WTC11 (cell line): ENCODE measurements at regions not wholly inside any gene's neighbourhood (a gene's known extent, or its start where the extent isn't known, plus 50 kb on each side); places are given as distances from the start of the nearest gene placed in this dataset.

Experiments
- ATAC-seq: fragments of 200-7000 bp; cut with Tn5 transposase; 2 replicates; pipeline ENCODE4 v1.10.0; 2021; ENCODE audit warnings: mild to moderate bottlenecking, moderate library complexity
- CTCF ChIA-PET: fragments of 300-600 bp; sonication (Branson Sonifier 250); formaldehyde crosslinking; loops from one replicate; lab custom pipeline; 2021; ENCODE audit warnings: antibody characterized with exemption; lab: Charles Lee
- POLR2A ChIA-PET: fragments of 350-600 bp; sonication (Branson Sonifier 250); formaldehyde crosslinking; loops from one replicate; lab custom pipeline; 2021; ENCODE audit warnings: antibody characterized with exemption; lab: Charles Lee
- DNase-seq: peaks from one replicate; pipeline ENCODE4 v3.0.0; 2021; ENCODE audit warnings: low spot score
- H3K27ac Mint-ChIP-seq: 2 replicates; pipeline ENCODE4 v1.8.0; 2021; ENCODE audit warnings: mixed read lengths
- H3K27me3 Mint-ChIP-seq: 2 replicates; pipeline ENCODE4 v1.8.0; 2021; ENCODE audit warnings: low read depth, mild to moderate bottlenecking, moderate library complexity, mixed read lengths
- H3K36me3 Mint-ChIP-seq: 2 replicates; pipeline ENCODE4 v1.8.0; 2021; ENCODE audit warnings: mixed read lengths
- H3K4me1 Mint-ChIP-seq: 2 replicates; pipeline ENCODE4 v1.8.0; 2022; ENCODE audit warnings: mixed read lengths
- H3K4me3 Mint-ChIP-seq: 2 replicates; pipeline ENCODE4 v1.8.0; 2021; ENCODE audit warnings: mild to moderate bottlenecking, moderate library complexity, mixed read lengths
- H3K9me3 Mint-ChIP-seq: 2 replicates; pipeline ENCODE4 v1.8.0; 2021; ENCODE audit warnings: mixed read lengths
- FOXP1 ChIP-seq: sonication (generic); formaldehyde crosslinking; IDR thresholded peaks from 2 replicates; pipeline ENCODE4 v1.8.0; 2022; ENCODE audit warnings: missing genetic modification reagents, mild to moderate bottlenecking, moderate library complexity, borderline replicate concordance
- JAZF1 ChIP-seq: fragments of 250-450 bp; sonication (Bioruptor Pico); IDR thresholded peaks from 2 replicates; pipeline ENCODE4 v1.9.0; 2021; ENCODE audit warnings: moderate library complexity, mild to moderate bottlenecking, inconsistent platforms
- KAT7 ChIP-seq: sonication (generic); formaldehyde crosslinking; IDR thresholded peaks from 2 replicates; pipeline ENCODE4 v1.8.1; 2023; ENCODE audit warnings: missing genetic modification reagents, mild to moderate bottlenecking, borderline replicate concordance
- MYBL2 ChIP-seq: sonication (generic); formaldehyde crosslinking; IDR thresholded peaks from 2 replicates; pipeline ENCODE4 v1.8.1; 2023; ENCODE audit warnings: mild to moderate bottlenecking, moderate library complexity, missing genetic modification reagents
- NFYB ChIP-seq: sonication (generic); formaldehyde crosslinking; conservative IDR thresholded peaks from 2 replicates; pipeline ENCODE4 v1.8.0; 2022; ENCODE audit warnings: low read depth, missing genetic modification reagents
- NR3C1 ChIP-seq: sonication (generic); formaldehyde crosslinking; conservative IDR thresholded peaks from 2 replicates; pipeline ENCODE4 v1.8.1; 2023; ENCODE audit warnings: low read depth, mild to moderate bottlenecking, missing genetic modification reagents
- ZNF219 ChIP-seq: sonication (generic); formaldehyde crosslinking; IDR thresholded peaks from 2 replicates; pipeline ENCODE4 v1.8.0; 2023; ENCODE audit warnings: missing genetic modification reagents, mild to moderate bottlenecking, borderline replicate concordance
- ZNF263 ChIP-seq: sonication (generic); formaldehyde crosslinking; IDR thresholded peaks from 2 replicates; pipeline ENCODE4 v1.8.1; 2022; ENCODE audit warnings: low read depth, mild to moderate bottlenecking, moderate library complexity, missing genetic modification reagents
- ZNF416 ChIP-seq: fragments of 250-450 bp; sonication (Bioruptor Pico); IDR thresholded peaks from 2 replicates; pipeline ENCODE4 v1.9.0; 2021; ENCODE audit warnings: mild to moderate bottlenecking, inconsistent platforms
- TF ChIP-seq, protein P1 (sequence below): sonication (generic); formaldehyde crosslinking; IDR thresholded peaks from 2 replicates; pipeline ENCODE4 v1.8.1; 2023; ENCODE audit warnings: mild to moderate bottlenecking, missing genetic modification reagents
- TF ChIP-seq, protein P2 (sequence below): fragments of 250-450 bp; sonication (Bioruptor Pico); conservative IDR thresholded peaks from 2 replicates; pipeline ENCODE4 v1.9.0; 2021; ENCODE audit warnings: mild to moderate bottlenecking
- TF ChIP-seq, protein P3 (sequence below): fragments of 250-450 bp; sonication (Bioruptor Pico); IDR thresholded peaks from 2 replicates; pipeline ENCODE4 v1.8.0; 2021; ENCODE audit warnings: mild to moderate bottlenecking
- TF ChIP-seq, protein P4 (sequence below): sonication (generic); formaldehyde crosslinking; IDR thresholded peaks from 2 replicates; pipeline ENCODE4 v1.8.1; 2022; ENCODE audit warnings: mild to moderate bottlenecking, moderate library complexity, missing genetic modification reagents
- TF ChIP-seq, protein P5 (sequence below): sonication (generic); formaldehyde crosslinking; IDR thresholded peaks from 2 replicates; pipeline ENCODE4 v1.8.1; 2022; ENCODE audit warnings: mild to moderate bottlenecking, missing genetic modification reagents, moderate library complexity, borderline replicate concordance
- TF ChIP-seq, protein P6 (sequence below): sonication (generic); formaldehyde crosslinking; IDR thresholded peaks from 2 replicates; pipeline ENCODE4 v1.8.1; 2022; ENCODE audit warnings: low read depth, mild to moderate bottlenecking, moderate library complexity, missing genetic modification reagents, borderline replicate concordance

DNA sequence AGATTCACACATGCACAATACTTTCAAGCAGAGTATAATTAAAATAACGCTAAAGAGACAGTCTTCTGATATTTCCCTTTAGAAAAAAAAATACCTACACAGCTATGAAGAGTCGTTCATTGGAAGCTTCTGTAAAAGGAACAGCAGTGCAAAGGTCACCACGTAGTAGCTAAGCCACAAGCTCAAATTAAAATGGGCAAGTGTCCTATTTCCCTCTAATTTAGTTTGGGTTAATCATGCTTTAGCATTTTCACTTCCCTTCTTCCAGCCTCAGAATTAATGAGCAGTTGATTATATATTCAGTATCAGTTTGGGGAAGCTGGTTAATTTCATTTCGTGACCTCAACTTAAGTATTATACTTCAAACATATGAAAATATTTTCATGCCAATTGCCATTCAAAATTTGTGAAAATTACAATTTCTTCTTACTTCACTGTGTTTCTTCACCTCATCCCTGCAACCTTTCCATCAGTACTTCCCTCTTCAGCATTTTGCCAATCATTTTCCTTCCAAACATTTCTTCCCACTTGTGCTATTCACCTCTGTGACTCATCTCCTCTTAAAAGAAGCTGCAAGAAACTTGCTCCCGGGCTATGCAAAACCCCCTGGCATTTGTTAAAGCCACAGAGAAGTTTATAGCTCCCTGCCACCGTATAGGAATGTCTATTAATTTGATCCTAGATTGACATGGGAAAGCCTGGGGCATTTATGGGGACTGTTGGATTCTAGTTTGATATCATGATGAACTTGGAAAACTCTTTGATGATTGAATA, 83.0 kb downstream of the DMRTA1 start (continued):
- TF ChIP-seq ZNF219: no peak
- no peak for TF ChIP-seq MYBL2 (CRISPR knock-in tag)
- no peak for TF ChIP-seq NR3C1 (CRISPR knock-in tag)

DNA sequence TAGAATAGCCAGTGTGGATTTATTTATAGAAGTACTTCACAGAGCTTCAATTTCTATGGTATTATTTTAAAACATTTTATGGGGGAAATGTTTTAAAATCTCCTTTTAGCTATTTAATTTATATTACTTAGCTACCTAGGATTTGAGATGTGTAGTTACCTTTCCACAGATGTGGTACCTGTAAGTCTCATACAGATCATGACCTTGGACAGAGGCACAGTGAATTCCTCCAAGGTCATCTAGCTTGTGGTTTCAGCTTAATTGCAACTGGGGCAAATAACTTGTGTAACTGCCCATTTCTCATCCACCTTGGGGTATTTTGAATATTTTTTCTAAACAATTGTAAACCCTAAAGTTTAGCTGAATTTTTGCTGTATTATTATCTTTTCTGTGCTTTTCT, 89.2 kb downstream of the DMRTA1 start:
- ATAC-seq (no peak), DNase-seq (no peak)
- no peak overlapping the region for H3K27ac Mint-ChIP-seq
- TF ChIP-seq, protein P1, sequence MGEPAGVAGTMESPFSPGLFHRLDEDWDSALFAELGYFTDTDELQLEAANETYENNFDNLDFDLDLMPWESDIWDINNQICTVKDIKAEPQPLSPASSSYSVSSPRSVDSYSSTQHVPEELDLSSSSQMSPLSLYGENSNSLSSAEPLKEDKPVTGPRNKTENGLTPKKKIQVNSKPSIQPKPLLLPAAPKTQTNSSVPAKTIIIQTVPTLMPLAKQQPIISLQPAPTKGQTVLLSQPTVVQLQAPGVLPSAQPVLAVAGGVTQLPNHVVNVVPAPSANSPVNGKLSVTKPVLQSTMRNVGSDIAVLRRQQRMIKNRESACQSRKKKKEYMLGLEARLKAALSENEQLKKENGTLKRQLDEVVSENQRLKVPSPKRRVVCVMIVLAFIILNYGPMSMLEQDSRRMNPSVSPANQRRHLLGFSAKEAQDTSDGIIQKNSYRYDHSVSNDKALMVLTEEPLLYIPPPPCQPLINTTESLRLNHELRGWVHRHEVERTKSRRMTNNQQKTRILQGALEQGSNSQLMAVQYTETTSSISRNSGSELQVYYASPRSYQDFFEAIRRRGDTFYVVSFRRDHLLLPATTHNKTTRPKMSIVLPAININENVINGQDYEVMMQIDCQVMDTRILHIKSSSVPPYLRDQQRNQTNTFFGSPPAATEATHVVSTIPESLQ (CRISPR knock-in tag): no peak
- TF ChIP-seq, protein P2, sequence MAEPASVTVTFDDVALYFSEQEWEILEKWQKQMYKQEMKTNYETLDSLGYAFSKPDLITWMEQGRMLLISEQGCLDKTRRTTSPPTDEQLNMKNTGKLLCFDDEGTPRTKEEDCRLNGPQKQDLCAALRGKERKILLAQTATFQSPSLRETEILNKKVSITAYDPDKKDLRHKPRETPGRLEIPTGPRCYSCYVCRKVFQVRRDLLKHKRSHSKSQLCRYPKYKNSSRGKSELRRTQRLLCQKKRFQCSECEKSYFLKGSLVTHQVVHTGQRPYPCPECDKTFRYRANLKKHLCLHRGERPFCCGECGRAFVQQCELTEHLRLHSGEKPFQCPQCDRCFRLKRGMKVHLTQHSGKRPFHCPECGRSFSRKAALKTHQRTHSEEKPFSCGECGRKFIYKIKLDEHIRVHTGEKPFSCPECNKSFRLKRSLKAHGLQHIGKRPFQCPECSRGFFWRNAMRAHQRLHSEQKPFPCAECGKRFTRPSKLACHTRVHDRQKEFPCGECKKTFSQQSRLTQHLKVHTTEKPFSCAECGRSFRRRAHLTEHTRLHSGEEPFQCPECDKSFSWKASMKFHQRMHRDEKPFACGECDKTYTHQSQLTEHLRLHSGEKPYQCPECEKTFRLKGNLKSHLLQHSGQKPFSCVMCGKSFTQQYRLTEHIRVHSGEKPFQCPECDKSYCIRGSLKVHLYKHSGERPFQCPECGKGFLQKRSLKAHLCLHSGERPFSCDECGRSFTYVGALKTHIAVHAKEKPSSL (CRISPR knock-in tag): no peak
- TF ChIP-seq ZNF416 (CRISPR knock-in tag) (no peak), JAZF1 (CRISPR knock-in tag) (no peak), NR3C1 (CRISPR knock-in tag) (no peak), ZNF263 (CRISPR knock-in tag) (no peak), FOXP1 (CRISPR knock-in tag) (no peak), KAT7 (CRISPR knock-in tag) (no peak), NFYB (no peak)
- TF ChIP-seq, protein P3, sequence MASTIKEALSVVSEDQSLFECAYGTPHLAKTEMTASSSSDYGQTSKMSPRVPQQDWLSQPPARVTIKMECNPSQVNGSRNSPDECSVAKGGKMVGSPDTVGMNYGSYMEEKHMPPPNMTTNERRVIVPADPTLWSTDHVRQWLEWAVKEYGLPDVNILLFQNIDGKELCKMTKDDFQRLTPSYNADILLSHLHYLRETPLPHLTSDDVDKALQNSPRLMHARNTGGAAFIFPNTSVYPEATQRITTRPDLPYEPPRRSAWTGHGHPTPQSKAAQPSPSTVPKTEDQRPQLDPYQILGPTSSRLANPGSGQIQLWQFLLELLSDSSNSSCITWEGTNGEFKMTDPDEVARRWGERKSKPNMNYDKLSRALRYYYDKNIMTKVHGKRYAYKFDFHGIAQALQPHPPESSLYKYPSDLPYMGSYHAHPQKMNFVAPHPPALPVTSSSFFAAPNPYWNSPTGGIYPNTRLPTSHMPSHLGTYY (CRISPR knock-in tag): no peak
- TF ChIP-seq, protein P4, sequence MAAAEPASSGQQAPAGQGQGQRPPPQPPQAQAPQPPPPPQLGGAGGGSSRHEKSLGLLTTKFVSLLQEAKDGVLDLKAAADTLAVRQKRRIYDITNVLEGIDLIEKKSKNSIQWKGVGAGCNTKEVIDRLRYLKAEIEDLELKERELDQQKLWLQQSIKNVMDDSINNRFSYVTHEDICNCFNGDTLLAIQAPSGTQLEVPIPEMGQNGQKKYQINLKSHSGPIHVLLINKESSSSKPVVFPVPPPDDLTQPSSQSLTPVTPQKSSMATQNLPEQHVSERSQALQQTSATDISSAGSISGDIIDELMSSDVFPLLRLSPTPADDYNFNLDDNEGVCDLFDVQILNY (CRISPR knock-in tag): no peak
- TF ChIP-seq, protein P5, sequence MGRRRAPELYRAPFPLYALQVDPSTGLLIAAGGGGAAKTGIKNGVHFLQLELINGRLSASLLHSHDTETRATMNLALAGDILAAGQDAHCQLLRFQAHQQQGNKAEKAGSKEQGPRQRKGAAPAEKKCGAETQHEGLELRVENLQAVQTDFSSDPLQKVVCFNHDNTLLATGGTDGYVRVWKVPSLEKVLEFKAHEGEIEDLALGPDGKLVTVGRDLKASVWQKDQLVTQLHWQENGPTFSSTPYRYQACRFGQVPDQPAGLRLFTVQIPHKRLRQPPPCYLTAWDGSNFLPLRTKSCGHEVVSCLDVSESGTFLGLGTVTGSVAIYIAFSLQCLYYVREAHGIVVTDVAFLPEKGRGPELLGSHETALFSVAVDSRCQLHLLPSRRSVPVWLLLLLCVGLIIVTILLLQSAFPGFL: no peak
- TF ChIP-seq, protein P6, sequence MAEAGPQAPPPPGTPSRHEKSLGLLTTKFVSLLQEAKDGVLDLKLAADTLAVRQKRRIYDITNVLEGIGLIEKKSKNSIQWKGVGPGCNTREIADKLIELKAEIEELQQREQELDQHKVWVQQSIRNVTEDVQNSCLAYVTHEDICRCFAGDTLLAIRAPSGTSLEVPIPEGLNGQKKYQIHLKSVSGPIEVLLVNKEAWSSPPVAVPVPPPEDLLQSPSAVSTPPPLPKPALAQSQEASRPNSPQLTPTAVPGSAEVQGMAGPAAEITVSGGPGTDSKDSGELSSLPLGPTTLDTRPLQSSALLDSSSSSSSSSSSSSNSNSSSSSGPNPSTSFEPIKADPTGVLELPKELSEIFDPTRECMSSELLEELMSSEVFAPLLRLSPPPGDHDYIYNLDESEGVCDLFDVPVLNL (CRISPR knock-in tag): no peak
- ChIA-PET POLR2A (no interaction called here), CTCF (no interaction called here)
- H3K27me3 Mint-ChIP-seq: no peaks in the 10 kb centered on the region
- H3K4me1 Mint-ChIP-seq: no peaks in the 10 kb centered on the region
- H3K36me3 Mint-ChIP-seq: no peaks in the 10 kb centered on the region
- peaks cover 9% of the 10 kb centered on the region for H3K9me3 Mint-ChIP-seq
- no peak overlapping the region for H3K4me3 Mint-ChIP-seq
